WTC11 (cell line): ENCODE measurements at regions not wholly inside any gene's neighbourhood (a gene's known extent, or its start where the extent isn't known, plus 50 kb on each side); places are given as distances from the start of the nearest gene placed in this dataset.

Source experiments
- ATAC-seq: fragments of 200-7000 bp; cut with Tn5 transposase; 2 replicates; pipeline ENCODE4 v1.10.0; 2021; ENCODE audit warnings: mild to moderate bottlenecking, moderate library complexity
- CTCF ChIA-PET: fragments of 300-600 bp; sonication (Branson Sonifier 250); formaldehyde crosslinking; loops from one replicate; lab custom pipeline; 2021; ENCODE audit warnings: antibody characterized with exemption; lab: Charles Lee
- POLR2A ChIA-PET: fragments of 350-600 bp; sonication (Branson Sonifier 250); formaldehyde crosslinking; loops from one replicate; lab custom pipeline; 2021; ENCODE audit warnings: antibody characterized with exemption; lab: Charles Lee
- DNase-seq: peaks from one replicate; pipeline ENCODE4 v3.0.0; 2021; ENCODE audit warnings: low spot score
- H3K27ac Mint-ChIP-seq: 2 replicates; pipeline ENCODE4 v1.8.0; 2021; ENCODE audit warnings: mixed read lengths
- H3K27me3 Mint-ChIP-seq: 2 replicates; pipeline ENCODE4 v1.8.0; 2021; ENCODE audit warnings: low read depth, mild to moderate bottlenecking, moderate library complexity, mixed read lengths
- H3K36me3 Mint-ChIP-seq: 2 replicates; pipeline ENCODE4 v1.8.0; 2021; ENCODE audit warnings: mixed read lengths
- H3K4me1 Mint-ChIP-seq: 2 replicates; pipeline ENCODE4 v1.8.0; 2022; ENCODE audit warnings: mixed read lengths
- H3K4me3 Mint-ChIP-seq: 2 replicates; pipeline ENCODE4 v1.8.0; 2021; ENCODE audit warnings: mild to moderate bottlenecking, moderate library complexity, mixed read lengths
- H3K9me3 Mint-ChIP-seq: 2 replicates; pipeline ENCODE4 v1.8.0; 2021; ENCODE audit warnings: mixed read lengths
- AR ChIP-seq: fragments of 250-450 bp; sonication (Bioruptor Pico); IDR thresholded peaks from 2 replicates; pipeline ENCODE4 v1.9.0; 2021; ENCODE audit warnings: mild to moderate bottlenecking
- ATF2 ChIP-seq: sonication (generic); formaldehyde crosslinking; IDR thresholded peaks from 2 replicates; pipeline ENCODE4 v1.8.1; 2022; ENCODE audit warnings: low read depth, missing genetic modification reagents, borderline replicate concordance
- ATF3 ChIP-seq: sonication (generic); formaldehyde crosslinking; conservative IDR thresholded peaks from 2 replicates; pipeline ENCODE4 v1.8.1; 2022; ENCODE audit warnings: mild to moderate bottlenecking, missing genetic modification reagents
- CDX4 ChIP-seq: fragments of 250-450 bp; sonication (Bioruptor Pico); IDR thresholded peaks from 2 replicates; pipeline ENCODE4 v1.9.0; 2021; ENCODE audit warnings: moderate library complexity, mild to moderate bottlenecking, inconsistent platforms, borderline replicate concordance
- OVOL2 ChIP-seq: fragments of 250-450 bp; sonication (Bioruptor Pico); IDR thresholded peaks from 2 replicates; pipeline ENCODE4 v1.9.0; 2021; ENCODE audit warnings: mild to moderate bottlenecking, borderline replicate concordance
- PRDM15 ChIP-seq: sonication (generic); formaldehyde crosslinking; IDR thresholded peaks from 2 replicates; pipeline ENCODE4 v1.8.0; 2022; ENCODE audit warnings: missing genetic modification reagents
- RORB ChIP-seq: fragments of 250-450 bp; sonication (Bioruptor Pico); IDR thresholded peaks from 2 replicates; pipeline ENCODE4 v1.9.0; 2021; ENCODE audit warnings: mild to moderate bottlenecking
- SP1 ChIP-seq: sonication (generic); formaldehyde crosslinking; conservative IDR thresholded peaks from 2 replicates; pipeline ENCODE4 v1.8.1; 2022; ENCODE audit warnings: missing genetic modification reagents
- TCF7 ChIP-seq: sonication (generic); formaldehyde crosslinking; IDR thresholded peaks from 2 replicates; pipeline ENCODE4 v1.8.0; 2022; ENCODE audit warnings: mild to moderate bottlenecking, low read depth, missing genetic modification reagents, moderate library complexity
- ZNF232 ChIP-seq: sonication (generic); formaldehyde crosslinking; IDR thresholded peaks from 2 replicates; pipeline ENCODE4 v1.8.0; 2022; ENCODE audit warnings: mild to moderate bottlenecking, missing genetic modification reagents
- ZNF396 ChIP-seq: fragments of 250-450 bp; sonication (Bioruptor Pico); IDR thresholded peaks from 2 replicates; pipeline ENCODE4 v1.8.0; 2021; ENCODE audit warnings: mild to moderate bottlenecking, moderate library complexity, borderline replicate concordance
- ZNF532 ChIP-seq: fragments of 250-450 bp; sonication (Bioruptor Pico); IDR thresholded peaks from 2 replicates; pipeline ENCODE4 v1.9.0; 2021; ENCODE audit warnings: mild to moderate bottlenecking, borderline replicate concordance
- ZNF671 ChIP-seq: fragments of 250-450 bp; sonication (Bioruptor Pico); IDR thresholded peaks from 2 replicates; pipeline ENCODE4 v1.8.0; 2021; ENCODE audit warnings: mild to moderate bottlenecking
- TF ChIP-seq, protein P1 (sequence below): sonication (generic); formaldehyde crosslinking; IDR thresholded peaks from 2 replicates; pipeline ENCODE4 v1.8.0; 2023; ENCODE audit warnings: missing genetic modification reagents

GRCh38 chr7:12788171-12788570 is 100.7 kb downstream of the ARL4A start:
- DNase-seq: no peak
- POLR2A ChIA-PET: no interaction called here
- ATAC-seq: no peak
- no peak for TF ChIP-seq ZNF532 (CRISPR knock-in tag)
- TF ChIP-seq ATF2 (CRISPR knock-in tag): no peak
- TF ChIP-seq ZNF396: no peak
- no peak for TF ChIP-seq TCF7 (CRISPR knock-in tag)
- TF ChIP-seq, protein P1, sequence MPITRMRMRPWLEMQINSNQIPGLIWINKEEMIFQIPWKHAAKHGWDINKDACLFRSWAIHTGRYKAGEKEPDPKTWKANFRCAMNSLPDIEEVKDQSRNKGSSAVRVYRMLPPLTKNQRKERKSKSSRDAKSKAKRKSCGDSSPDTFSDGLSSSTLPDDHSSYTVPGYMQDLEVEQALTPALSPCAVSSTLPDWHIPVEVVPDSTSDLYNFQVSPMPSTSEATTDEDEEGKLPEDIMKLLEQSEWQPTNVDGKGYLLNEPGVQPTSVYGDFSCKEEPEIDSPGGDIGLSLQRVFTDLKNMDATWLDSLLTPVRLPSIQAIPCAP (CRISPR knock-in tag): no peak
- no peak for TF ChIP-seq AR (CRISPR knock-in tag)
- no peak for TF ChIP-seq SP1 (CRISPR knock-in tag)
- TF ChIP-seq ZNF671 (CRISPR knock-in tag): no peak
- no peak for TF ChIP-seq OVOL2 (CRISPR knock-in tag)
- TF ChIP-seq CDX4 (CRISPR knock-in tag): no peak
- no peak for TF ChIP-seq ATF3 (CRISPR knock-in tag)
- no peak for TF ChIP-seq RORB (CRISPR knock-in tag)
- TF ChIP-seq, all 79 proteins: peak for 0
- H3K36me3 Mint-ChIP-seq: no peaks in the 10 kb centered on the region
- H3K4me1 Mint-ChIP-seq: no peaks in the 10 kb centered on the region
- no peak overlapping the region for H3K4me3 Mint-ChIP-seq
- CTCF ChIA-PET: no interaction called here
- H3K27me3 Mint-ChIP-seq: no peaks in the 10 kb centered on the region
- H3K27ac Mint-ChIP-seq: no peak overlapping the region
- no peaks in the 10 kb centered on the region for H3K9me3 Mint-ChIP-seq

- POLR2A ChIA-PET: no interaction called here
- H3K9me3 Mint-ChIP-seq: no peaks in the 10 kb centered on the region
- H3K27me3 Mint-ChIP-seq: no peaks in the 10 kb centered on the region
- TF ChIP-seq ZNF232 (CRISPR knock-in tag) (no peak), RORB (CRISPR knock-in tag) (no peak), PRDM15 (no peak)
- CTCF ChIA-PET: no interaction called here
- no peaks in the 10 kb centered on the region for H3K4me1 Mint-ChIP-seq
- H3K36me3 Mint-ChIP-seq: no peaks in the 10 kb centered on the region
- DNase-seq: no peak
- ATAC-seq: no peak
- H3K4me3 Mint-ChIP-seq: no peak overlapping the region
- H3K27ac Mint-ChIP-seq: no peak overlapping the region
Observed at GRCh38 chr7:12788591-12788990, 101.2 kb downstream of the ARL4A start.
